ENCODE measurements at regions not wholly inside any gene's neighbourhood (a gene's known extent, or its start where the extent isn't known, plus 50 kb on each side); places are given as distances from the start of the nearest gene placed in this dataset.

GRCh38 chr18:22882084-22882483 lies 51.0 kb upstream of the RBBP8 start:
- TF ChIP-seq CTCF (IDR thresholded peaks at IDR 0.05) (no peak), POLR2A (IDR thresholded peaks at IDR 0.05) (no peak)
